ENCODE measurements at regions not wholly inside any gene's neighbourhood (a gene's known extent, or its start where the extent isn't known, plus 50 kb on each side); places are given as distances from the start of the nearest gene placed in this dataset.
"Not testable (repeated sequence)": the region's sequence is repeated elsewhere in the genome, so short reads cannot be mapped to it uniquely, and the experiment has no call there.

DNA sequence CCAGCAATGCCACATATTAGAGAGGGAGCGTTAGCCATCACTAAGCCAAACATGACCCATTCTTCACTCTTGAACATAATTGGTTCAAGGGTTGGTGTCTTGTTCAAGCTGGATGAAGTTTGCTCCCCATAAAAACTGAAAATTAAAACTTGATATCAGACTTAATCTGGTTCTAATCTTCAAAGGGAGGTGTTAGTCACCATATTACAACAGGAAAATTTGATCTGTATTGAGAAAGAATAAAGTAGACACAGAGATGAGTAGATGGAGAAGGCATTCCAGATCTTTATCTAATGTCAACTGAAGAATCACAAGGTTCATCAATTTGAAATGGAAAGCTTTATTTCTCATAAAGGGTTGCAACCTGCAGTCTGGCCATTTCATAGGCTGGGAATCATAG, 972.8 kb downstream of the HACE1 start:
- no peak for DNase-seq (ENCODE audit: low read depth)

DNA sequence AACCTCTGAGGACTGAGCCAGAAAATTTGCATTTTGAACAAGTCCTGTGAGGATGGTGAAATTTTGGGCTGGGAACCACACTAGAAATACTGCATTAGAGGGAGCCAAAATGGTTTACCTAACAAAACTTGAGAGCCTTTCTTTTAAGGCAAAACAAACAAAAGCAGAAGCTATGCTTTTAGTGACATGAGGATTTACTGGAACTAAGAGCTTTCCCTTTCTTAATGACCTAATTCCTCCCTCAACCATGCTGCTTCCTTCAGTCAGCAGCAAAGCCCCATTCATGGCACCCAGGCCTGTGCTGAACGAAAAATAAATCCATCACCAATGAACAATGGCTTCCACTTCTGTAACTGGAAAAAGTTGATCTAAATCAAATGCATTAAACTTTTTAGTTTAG, 974.3 kb downstream of the HACE1 start:
- DNase-seq (ENCODE audit: low read depth): no peak

DNA sequence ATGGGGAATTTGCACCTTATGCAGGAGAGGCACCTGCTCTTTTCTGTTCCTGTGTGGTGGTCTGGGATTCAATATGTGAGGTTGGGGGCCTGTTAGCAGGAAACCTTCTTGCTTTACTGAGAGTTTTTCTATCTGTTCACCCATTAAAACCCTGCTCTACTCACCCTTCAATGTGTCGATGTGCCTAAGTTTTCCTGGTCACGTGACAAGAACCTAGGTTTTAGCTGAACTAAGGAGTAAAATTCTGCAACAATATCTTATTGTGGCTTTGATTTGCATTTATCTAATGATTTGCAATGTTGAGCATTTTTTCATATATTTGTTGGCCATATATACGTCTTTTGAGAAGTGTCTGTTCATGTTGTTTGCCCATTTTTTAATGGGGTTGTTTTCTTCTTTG, 979.9 kb downstream of the HACE1 start:
- DNase-seq (ENCODE audit: low read depth): no peak

DNA sequence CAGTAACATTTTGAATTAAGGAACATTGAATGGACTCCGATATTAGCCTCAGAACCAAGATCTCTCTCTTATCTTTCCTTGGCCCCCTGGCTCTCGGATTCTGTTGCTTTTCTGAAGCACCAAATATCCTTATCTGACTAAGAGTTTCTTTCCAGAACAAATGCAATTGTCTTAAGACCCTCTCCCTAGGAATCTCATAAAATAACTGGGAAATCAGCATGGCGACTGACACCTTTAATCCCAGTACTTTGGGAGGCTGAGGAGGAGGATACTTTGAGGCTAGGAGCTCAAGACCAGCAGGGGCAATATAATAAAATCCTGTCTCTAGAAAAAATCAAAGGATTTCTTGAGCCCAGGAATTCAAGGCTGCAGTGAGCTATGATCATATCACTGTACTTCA, 984.5 kb downstream of the HACE1 start:
- DNase-seq (ENCODE audit: low read depth): no peak

DNA sequence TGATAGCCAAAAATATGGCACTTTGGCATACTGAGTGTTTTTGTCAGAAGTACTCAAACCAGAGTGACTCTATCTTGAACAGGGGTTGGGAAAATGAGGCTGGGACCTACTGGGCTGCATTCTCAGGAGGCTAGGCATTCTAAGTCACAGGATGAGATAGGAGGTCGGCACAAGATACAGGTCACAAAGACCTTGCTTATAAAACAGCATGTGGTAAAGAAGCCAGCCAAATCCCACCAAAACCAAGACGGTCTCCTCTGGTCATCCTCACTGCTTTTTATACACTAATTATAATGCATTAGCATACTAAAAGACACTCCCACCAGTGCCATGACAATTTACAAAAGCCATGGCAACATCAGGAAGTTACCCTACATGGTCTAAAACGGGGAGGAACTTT, 985.1 kb downstream of the HACE1 start:
- DNase-seq (ENCODE audit: low read depth): no peak

DNA sequence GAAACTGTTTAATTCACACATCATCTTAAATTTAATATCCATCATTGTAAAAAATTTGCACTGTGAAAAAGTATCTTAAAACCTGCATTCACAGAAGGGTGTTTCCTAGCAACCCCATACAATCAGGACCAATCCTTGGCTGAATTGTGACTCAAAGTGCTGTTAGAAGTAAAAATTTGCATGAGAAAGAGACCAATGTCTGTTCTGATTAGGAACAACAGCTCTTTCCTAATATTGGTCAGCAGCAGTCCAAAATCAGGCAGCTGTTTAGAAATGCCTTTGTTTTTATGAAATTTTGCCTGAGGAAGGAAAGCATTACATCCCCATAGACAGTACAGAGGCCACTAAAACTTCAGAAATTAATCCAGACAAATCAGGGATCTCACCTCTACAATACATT, 987.0 kb downstream of the HACE1 start:
- DNase-seq (ENCODE audit: low read depth): no peak

DNA sequence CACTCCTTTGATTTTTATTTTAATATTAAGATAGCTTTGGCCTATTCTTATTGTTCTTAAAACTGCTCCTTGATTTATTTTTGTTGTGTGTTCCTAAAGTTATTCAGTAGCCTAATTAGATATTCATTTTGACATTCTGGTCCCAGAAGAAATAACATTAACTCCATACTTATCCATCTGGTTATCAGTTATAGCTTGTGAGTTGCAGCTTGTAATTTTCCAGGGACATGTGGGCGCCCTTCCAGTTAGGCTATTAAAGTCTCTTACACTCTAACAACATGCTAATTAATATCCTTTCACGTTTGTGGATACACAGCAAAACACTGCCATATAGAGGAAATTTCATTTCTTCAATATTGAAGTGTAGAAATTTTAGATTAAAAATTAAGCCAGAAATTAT, 987.5 kb downstream of the HACE1 start:
- no peak for DNase-seq (ENCODE audit: low read depth)

DNA sequence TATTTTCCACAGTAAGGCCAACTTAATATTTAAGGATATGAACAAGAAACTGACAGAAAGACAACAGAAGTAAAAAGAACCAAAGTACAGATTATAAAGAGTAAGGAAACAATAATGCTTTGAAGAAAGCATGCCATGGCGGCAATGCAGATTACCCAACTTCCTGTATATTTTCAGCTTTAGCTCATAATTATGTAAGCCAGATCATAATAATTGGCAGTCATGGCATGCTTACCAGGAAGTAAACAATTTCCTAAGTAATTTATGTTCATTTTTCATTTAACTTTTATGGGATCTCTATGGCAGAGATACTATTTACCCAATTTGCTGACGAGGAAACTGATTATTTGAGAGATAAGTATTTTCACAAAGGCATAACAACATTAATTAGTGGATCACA, 988.7 kb downstream of the HACE1 start:
- DNase-seq (ENCODE audit: low read depth): no peak

DNA sequence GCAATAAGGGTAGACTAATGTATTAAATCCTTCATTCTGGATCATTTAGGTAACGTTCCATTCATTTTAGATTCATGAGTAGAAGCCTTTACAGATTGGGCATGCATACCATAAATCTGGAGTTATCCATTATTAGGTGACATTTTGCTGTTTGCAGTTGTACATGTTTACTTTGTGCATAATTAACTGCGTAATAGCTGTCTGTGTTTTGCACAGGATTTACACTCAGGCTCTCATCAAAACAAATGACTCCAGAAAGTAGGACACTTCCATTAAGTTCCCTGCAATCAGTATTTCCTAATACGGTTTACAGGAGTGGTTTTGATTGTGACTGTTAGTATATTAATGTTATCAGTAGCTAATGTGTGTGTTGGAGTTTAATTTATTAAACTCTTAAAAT, 997.4 kb downstream of the HACE1 start:
- no peak for DNase-seq (ENCODE audit: low read depth)

DNA sequence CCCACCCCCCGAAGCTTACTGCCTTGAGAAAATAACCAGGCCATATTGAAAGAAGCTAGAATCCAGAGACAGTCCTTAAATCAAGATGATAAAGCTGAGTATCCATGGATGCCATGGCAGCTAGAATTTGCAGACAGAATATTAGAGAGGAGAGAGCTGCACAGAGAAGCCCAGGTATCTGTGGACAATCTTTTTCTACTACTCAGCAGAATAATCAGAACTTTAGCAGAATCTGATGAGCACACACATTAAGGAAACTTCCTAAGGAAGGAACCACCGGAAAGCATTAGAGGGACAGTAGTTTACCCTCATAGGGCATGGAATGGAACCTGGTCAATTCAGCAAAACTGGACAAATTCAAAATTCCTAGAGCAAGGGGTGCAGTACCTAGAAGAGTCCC, 1001.7 kb downstream of the HACE1 start:
- DNase-seq (ENCODE audit: low read depth): no peak

DNA sequence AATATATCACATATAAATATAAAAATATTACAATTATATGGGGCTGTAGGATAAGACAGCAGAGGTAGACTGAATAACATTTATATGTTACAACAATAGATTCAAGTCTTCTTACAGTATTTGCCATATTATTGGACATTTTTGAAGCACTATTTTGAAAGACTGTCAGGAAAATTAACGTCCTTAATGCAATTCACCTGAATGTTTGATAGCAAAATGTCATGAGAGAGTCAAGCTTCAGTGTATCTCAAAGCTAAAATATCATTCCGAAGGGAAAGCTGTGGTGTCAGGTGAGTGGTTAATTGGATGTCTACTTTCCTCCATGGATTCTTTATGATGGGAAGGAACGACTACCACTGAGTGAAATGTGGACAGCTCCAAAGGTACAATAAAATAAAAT, 1004.0 kb downstream of the HACE1 start:
- no peak for DNase-seq (ENCODE audit: low read depth)

DNA sequence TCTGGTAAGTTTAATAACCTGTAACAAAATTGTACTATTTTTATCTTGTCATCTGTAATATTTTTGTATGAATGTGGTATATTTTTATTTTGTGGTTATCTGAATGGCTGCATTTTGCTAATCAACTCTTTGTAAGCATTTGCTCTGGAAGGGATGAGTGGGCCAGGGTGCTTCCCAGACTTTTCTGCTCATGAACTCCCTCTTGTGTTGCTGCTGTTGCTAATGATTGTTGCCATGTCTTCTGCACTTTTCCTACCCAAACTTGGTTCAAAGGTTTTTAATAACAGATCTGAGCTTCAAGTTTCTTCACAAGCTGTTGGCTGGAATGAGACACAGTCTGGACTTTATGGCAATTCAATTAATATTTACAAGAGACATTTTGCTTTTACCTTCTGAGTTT, 1005.7 kb downstream of the HACE1 start:
- no peak for DNase-seq (ENCODE audit: low read depth)

DNA sequence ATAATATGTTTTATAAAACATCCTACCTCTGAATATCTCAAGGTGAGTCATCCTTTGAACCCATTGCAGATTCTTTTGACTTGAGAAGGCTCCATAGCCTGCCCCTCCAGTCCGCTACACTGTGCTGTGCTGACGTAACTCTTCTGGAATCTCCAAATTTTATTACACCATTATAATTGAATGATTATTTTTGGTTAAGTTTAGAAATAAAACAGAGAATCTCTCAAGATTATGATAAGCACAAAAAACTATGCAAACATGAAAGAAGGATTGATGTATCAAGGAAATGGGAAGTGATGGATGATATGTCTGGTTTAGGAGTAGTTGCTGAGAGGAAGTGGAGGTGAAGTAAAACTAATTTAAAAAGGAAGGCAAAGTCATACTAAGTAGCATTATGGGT, 1021.3 kb downstream of the HACE1 start:
- no peak for DNase-seq (ENCODE audit: low read depth)

DNA sequence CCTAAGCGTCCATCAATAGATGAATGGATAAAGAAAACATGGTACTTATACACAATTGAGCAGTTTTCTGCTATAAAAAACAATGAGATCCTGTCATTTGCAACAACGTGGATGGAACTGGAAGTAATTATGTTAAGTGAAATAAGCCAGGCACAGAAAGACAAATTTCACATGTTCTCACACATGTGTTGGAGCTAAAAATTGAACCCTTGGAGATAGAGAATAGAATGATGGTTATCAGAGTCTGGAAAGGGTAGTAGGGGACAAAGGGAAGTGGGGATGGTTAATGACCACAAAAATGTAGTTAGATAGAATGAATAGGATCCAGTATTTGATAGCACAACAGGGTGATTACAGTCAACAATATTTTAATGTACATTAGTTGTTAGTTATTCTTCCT, 1033.5 kb downstream of the HACE1 start:
- DNase-seq (ENCODE audit: low read depth): no peak

DNA sequence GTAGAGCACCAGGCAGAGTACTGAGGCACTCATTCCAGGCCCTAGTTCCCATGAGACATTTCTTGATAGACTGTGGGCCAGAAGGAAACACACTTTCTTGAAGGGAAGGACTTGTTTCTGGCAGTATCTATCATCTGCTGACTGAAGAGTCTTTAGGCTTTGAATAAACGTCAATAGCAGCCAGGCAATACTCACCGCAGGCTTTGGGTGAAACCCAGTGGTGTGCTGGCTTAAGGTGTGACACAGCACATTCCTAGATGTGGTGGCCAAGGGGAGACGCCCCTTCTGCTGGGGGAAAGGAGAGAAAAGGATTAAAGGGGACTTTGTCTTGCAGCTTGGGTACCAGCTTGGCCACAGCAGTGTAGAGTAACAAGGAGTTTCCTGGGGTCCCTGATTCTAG, 1039.6 kb downstream of the HACE1 start:
- no peak for DNase-seq (ENCODE audit: low read depth)

DNA sequence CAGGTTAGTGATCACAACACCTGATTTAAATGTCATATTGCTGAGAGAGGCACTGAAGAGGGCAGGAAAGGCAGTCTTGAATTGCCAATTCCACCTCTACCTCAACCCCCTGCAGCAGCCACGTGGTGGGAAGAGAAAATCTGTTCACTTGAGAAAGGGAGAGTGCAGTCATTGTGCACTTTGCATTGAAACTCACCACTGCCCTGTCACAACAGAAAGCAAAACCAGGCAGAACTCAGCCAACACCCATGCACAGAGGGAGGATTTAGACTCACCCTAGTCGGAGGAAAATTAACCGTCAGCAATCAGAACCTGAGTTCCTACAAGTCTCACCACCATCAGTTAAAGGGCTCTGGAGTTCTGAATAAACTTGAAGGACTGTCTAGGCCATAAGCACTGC, 1040.2 kb downstream of the HACE1 start:
- DNase-seq (ENCODE audit: low read depth): no peak

DNA sequence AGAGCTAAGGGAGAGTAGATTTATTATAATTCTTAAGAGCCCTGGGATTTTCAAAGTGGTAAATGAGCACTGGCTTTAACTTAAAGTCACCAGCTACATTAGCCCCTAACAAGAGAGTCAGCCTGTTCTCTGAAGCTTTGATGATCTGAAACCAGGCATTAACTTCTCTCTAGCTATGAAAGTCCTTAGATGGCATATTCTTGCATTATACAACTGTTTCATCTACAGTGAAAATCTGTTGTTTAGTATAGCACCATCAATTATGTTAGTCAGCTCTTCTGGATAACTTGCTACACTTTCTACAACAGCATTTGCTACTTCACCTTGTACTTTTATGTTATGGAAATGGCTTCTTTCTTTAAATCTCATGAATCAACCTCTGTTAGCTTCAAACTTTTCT, 1046.7 kb downstream of the HACE1 start:
- DNase-seq (ENCODE audit: low read depth): no peak

DNA sequence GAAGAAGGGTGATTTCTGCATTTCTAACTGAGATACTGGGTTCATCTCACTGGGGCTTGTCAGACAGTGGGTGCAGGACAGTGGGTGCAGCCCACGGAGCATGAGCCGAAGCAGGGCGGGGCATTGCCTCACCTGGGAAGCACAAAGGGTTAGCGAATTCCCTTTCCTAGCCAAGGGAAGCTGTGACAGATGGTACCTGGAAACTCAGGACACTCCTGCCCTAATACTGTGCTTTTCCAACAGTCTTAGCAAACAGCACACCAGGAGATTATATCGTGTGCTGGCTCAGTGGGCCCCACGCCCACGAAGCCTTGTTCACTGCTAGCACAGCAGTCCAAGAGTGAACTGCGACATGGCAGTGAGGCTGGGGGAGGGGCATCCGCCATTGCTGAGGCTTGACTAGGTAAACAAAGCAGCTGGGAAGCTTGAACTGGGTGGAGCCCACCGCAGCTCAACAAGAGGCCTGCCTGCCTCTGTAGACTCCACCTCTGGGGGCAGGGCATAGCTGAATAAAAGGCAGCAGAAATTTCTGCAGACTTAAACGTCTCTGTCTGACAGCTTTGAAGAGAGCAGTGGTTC, 1057.7 kb downstream of the HACE1 start:
- DNase-seq (ENCODE audit: low read depth): not testable (repeated sequence)

DNA sequence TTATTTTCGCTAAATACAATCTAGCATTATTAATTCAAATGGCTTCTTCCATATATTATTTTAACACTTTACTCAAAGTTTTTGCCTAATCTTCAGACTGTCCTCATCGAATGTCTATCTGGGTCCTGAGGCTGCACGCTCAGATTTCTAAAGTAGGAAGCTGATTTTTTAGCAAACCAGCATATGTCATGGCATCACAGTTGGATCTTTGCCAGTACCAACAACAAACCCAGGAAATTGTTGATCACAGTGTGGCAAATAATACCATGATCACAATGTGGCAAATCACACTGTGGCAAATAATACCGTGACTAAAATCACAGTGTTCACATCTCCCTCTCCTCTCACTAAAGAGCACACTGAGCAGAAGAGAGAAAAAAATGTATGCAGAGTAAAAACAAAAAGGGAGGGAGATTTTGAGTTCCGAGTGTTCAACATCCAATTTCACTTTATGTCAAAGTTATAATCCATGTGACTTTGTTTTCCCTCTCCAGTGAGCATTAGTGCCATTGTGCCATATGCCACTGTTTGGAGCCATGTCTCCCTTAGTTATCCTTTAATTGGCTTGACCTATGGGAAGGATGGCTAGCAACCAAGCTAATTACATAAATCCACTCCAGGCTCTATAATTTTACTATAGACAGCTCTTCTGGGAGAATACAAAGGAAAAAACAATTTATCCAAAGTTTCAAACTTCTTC, 1059.6 kb downstream of the HACE1 start:
- no peak for DNase-seq (ENCODE audit: low read depth)

DNA sequence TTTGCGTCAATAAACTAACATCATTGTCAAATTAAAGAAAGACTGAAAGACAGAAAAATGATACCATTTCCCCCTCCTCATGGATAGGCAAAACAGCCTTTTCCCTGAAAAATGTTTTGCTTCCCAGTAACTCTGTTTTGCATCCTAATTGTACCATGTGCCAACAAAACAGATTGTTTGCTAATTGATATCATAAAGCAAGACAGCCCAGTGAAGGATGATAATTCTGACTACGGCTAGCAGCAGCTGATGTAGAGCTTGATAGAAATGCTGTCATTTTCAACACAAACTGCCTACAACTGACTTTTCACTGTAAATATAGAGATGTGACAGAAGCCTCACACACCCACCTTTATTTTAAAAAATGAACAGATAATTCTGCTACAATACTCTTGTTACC, 1061.6 kb downstream of the HACE1 start:
- no peak for DNase-seq (ENCODE audit: low read depth)

DNA sequence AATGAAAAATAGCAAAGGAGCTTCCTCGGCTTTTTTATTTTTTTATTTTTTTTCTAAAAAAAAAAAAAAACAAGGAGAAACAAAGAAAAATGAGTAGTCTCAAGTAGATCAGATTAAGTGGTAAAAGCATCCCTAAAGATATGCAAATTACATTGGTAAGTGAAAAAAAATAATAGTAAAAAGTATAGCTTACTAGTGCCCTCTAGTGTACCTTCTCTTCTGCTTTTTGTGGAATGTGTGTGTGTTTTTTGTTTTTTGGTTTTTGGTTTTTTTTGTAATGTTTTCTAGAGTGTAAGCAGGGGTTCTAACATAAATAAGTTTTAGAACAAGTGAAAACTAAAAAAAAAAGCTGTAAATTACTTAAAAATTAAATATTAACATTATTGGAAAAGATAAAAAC, 1062.0 kb downstream of the HACE1 start:
- DNase-seq (ENCODE audit: low read depth): no peak

DNA sequence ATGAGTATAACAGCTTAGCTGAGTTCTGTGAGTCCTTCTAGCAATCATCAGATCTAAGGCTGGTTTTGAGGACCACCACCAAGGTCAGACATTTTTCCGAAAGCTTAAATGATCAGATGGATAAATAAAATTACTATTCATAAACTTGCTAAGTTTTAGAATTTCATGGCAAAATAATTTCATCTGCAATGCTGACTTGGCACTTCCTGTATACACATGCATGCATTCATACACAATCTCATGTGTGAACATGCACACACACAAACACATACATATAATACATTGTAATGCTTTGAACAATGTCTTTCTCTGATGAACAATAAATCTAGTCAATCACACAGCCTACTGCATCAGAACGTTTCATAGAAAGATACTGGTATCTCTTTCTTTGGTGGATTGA, 1068.3 kb downstream of the HACE1 start:
- DNase-seq (ENCODE audit: low read depth): no peak

DNA sequence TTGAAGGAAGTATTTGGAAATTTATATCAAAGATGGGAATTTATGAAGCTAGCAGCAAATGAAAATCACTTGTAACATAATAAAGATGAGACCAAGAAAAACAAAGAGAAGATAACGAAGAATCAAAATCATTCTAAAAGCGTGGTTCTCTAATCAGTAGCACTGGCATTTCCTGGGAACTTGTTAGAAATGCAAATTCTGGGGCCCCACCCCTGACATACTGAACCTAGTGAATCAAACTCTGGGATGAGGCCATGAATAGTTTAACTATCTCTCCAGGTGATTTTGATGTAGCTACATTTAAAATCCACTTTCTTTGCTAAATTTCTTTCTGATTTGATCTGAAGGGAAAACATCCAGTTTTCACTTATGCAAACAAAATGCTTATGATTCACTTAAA, 1075.6 kb downstream of the HACE1 start:
- DNase-seq (ENCODE audit: low read depth): no peak

DNA sequence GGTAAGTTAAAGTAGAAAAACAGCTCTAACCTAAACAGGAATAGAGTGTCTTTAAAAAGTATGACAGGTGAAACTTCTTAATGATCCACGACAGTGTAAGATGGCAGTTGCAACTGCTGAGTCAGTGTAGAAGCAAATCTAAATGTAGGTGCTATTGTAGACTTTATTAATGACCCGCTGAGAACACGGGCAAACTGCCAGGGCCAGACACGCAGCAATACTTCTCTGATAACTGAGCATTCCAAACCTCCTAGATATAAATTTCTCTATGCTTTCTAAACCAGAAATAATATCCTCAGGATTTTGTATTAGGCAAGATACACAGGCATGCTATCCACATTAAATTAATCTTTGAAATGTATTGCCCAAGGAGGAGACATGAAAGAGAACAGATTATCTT, 1076.4 kb downstream of the HACE1 start:
- DNase-seq (ENCODE audit: low read depth): no peak

Data from activated T-cell treated with anti-CD3 and anti-CD28 coated beads for 1 hour (primary cell).